Peyer's patch (tissue), 4 donors: ENCODE measurements at regions not wholly inside any gene's neighbourhood (a gene's known extent, or its start where the extent isn't known, plus 50 kb on each side); places are given as distances from the start of the nearest gene placed in this dataset.

ENCODE experiments used
- CTCF ChIP-seq, 6 experiments: fragments of 450-650 bp in 4 of 6; fragments of 200-600 bp in 2 of 6; sonication (generic) in 1 of 6; IDR thresholded peaks; one replicate each; pipeline ENCODE4 v1.5.1; 2017 to 2019; ENCODE audit warnings: antibody characterized with exemption in 6 of 6, mild to moderate bottlenecking in 3 of 6, moderate library complexity in 1 of 6
- POLR2A ChIP-seq, 2 donors: fragments of 450-650 bp; IDR thresholded peaks; one replicate each; pipeline ENCODE4 v1.5.1; 2017; ENCODE audit warnings: antibody characterized with exemption in 2 of 2, mild to moderate bottlenecking in 2 of 2, moderate library complexity in 2 of 2

- TF ChIP-seq CTCF (IDR thresholded peaks at IDR 0.05) (no peak), POLR2A (IDR thresholded peaks at IDR 0.05) (no peak)
These were observed 264.2 kb downstream of the SI start for GRCh38 chr3:164814106-164814505.
